HepG2 (cell line): ENCODE measurements at regions not wholly inside any gene's neighbourhood (a gene's known extent, or its start where the extent isn't known, plus 50 kb on each side); places are given as distances from the start of the nearest gene placed in this dataset.

Source experiments
- ATAC-seq: fragments of 200-7000 bp; cut with Tn5 transposase; 3 replicates; pipeline ENCODE4 v1.9.1; 2020; ENCODE audit warnings: mild to moderate bottlenecking, moderate library complexity
- BruUV-seq: library from RNA; stranded (reverse); fragments of 400-500 nt; replicated peaks from 2 replicates; lab custom pipeline; 2021; lab: Mats Ljungman, UMichigan
- CTCF ChIA-PET: fragments of 300-600 bp; formaldehyde crosslinking; extraction: SDS; loops from one replicate; lab custom pipeline; 2021; ENCODE audit warnings: low total read pairs, inconsistent platforms, low intra/inter-chr PET ratio; lab: Yijun Ruan, JAX
- POLR2A ChIA-PET: fragments of 350-600 bp; sonication (Branson Sonifier 250); formaldehyde crosslinking; loops from one replicate; lab custom pipeline; 2020; ENCODE audit warnings: antibody characterized with exemption, inconsistent platforms; lab: Yijun Ruan, JAX
- DNase-seq: peaks from one replicate; pipeline ENCODE4 v3.0.0-alpha.2; 2015; ENCODE audit warnings: low spot score
- FAIRE-seq: peaks from 3 replicates; lab custom pipeline; 2011; peaks lifted over from hg19 to GRCh38; lab: Jason Lieb, UNC
- H2AFZ ChIP-seq: one replicate; pipeline ENCODE4 v1.6.1; 2011; ENCODE audit warnings: low read length, inconsistent platforms
- H3K27ac ChIP-seq: fragments of 300-600 bp; 3 replicates; pipeline ENCODE4 v1.8.0; 2011; ENCODE audit warnings: mixed run types, mild to moderate bottlenecking, mixed read lengths, low read length, inconsistent platforms; ENCODE audit not compliant: insufficient read depth; ENCODE audit errors: extremely low read length
- H3K27me3 ChIP-seq, 2 experiments: fragments of 200-600 bp in 1 of 2; 2 replicates in 1 of 2; 3 replicates in 1 of 2; pipeline versions ENCODE4 v1.6.0 to v1.8.0; 2011; ENCODE audit warnings: low read length in 2 of 2, mild to moderate bottlenecking in 2 of 2, moderate library complexity in 2 of 2, inconsistent platforms in 1 of 2; ENCODE audit not compliant: insufficient read depth in 2 of 2, control insufficient read depth in 1 of 2
- H3K36me3 ChIP-seq, 2 experiments: fragments of 200-600 bp in 1 of 2; replicated peaks in 1 of 2; 2 replicates in 1 of 2; 3 replicates in 1 of 2; pipeline versions ENCODE4 v1.5.1 to v1.8.0; 2011; ENCODE audit warnings: low read length in 2 of 2, inconsistent platforms in 1 of 2; ENCODE audit not compliant: insufficient read depth in 2 of 2, control insufficient read depth in 1 of 2
- H3K4me1 ChIP-seq: 2 replicates; pipeline ENCODE4 v1.5.1; 2012; ENCODE audit warnings: low read length, inconsistent platforms; ENCODE audit not compliant: insufficient read depth
- H3K4me2 ChIP-seq: 2 replicates; pipeline ENCODE4 v1.6.0; 2011; ENCODE audit warnings: low read depth, low read length, inconsistent platforms
- H3K4me3 ChIP-seq, 3 experiments: fragments of 200-600 bp in 1 of 3; sonication (generic), shearing (Covaris generic) in 1 of 3; replicated peaks in 1 of 3; 2 replicates each; pipeline ENCODE4 v1.5.1; 2011 to 2016; ENCODE audit warnings: low read length in 3 of 3, inconsistent platforms in 2 of 3, low read depth in 2 of 3, mild to moderate bottlenecking in 2 of 3, control low read depth in 1 of 3, mixed read lengths in 1 of 3; ENCODE audit not compliant: insufficient read depth in 1 of 3
- H3K79me2 ChIP-seq: one replicate; pipeline ENCODE4 v1.6.1; 2011; ENCODE audit warnings: low read length, inconsistent platforms; ENCODE audit not compliant: insufficient read depth
- H3K9ac ChIP-seq: 2 replicates; pipeline ENCODE4 v1.6.0; 2011; ENCODE audit warnings: mild to moderate bottlenecking, low read depth, low read length, inconsistent platforms; ENCODE audit not compliant: insufficient read depth
- H3K9me3 ChIP-seq: 2 replicates; pipeline ENCODE4 v1.5.1; 2012; ENCODE audit warnings: mild to moderate bottlenecking, low read length
- H4K20me1 ChIP-seq: 2 replicates; pipeline ENCODE4 v1.6.0; 2011; ENCODE audit warnings: inconsistent platforms, mild to moderate bottlenecking, low read length, moderate library complexity; ENCODE audit not compliant: insufficient read depth
- FOSL2 ChIP-seq: sonication (generic); formaldehyde crosslinking; IDR thresholded peaks from 2 replicates; pipeline ENCODE4 v1.4.0; 2020; ENCODE audit warnings: missing genetic modification reagents
- KAT7 ChIP-seq: IDR thresholded peaks from 2 replicates; pipeline ENCODE4 v1.6.1; 2018; ENCODE audit warnings: borderline replicate concordance, missing compliant biosample characterization
- PHB2 ChIP-seq: fragments of 450-650 bp; IDR thresholded peaks from 2 replicates; pipeline ENCODE4 v1.6.1; 2018; ENCODE audit not compliant: partially characterized antibody
- SCMH1 ChIP-seq: sonication (generic); formaldehyde crosslinking; IDR thresholded peaks from 2 replicates; pipeline ENCODE4 v1.9.0; 2021; ENCODE audit warnings: missing genetic modification reagents, mild to moderate bottlenecking, borderline replicate concordance
- TBX3 ChIP-seq: fragments of 450-650 bp; IDR thresholded peaks from 2 replicates; pipeline ENCODE4 v1.6.1; 2017; ENCODE audit warnings: antibody characterized with exemption, mild to moderate bottlenecking, inconsistent platforms, borderline replicate concordance
- ZNF432 ChIP-seq: sonication (generic); formaldehyde crosslinking; IDR thresholded peaks from 2 replicates; pipeline ENCODE4 v1.5.0; 2020; ENCODE audit warnings: missing genetic modification reagents, mild to moderate bottlenecking, borderline replicate concordance
- ZNF556 ChIP-seq: sonication (generic); formaldehyde crosslinking; IDR thresholded peaks from 2 replicates; pipeline ENCODE4 v1.4.0; 2020; ENCODE audit warnings: mild to moderate bottlenecking, missing genetic modification reagents, borderline replicate concordance
- WGBS: methylation state at CpG from one replicate; pipeline ENCODE4 v1.1.6; 2017; ENCODE audit warnings: low lambda C conversion rate; 5-methylcytosine and 5-hydroxymethylcytosine counted together
- in situ Hi-C: cut with HindIII; loops from 2 replicates; pipeline ENCODE4 v1.10.0; 2017; ENCODE audit warnings: low pct_unique_long_range_greater_than_20kb; ENCODE audit not compliant: extremely low pct_ligation_motif_present
- intact Hi-C: fragments of 100-400 bp; cut with micrococcal nuclease; formaldehyde crosslinking; loops from one replicate; pipeline ENCODE4 v1.10.0; 2022; ENCODE audit not compliant: unreplicated experiment
- TF ChIP-seq, protein P1 (sequence below): sonication (generic); formaldehyde crosslinking; IDR thresholded peaks from 2 replicates; pipeline ENCODE4 v1.4.0; 2020; ENCODE audit warnings: mild to moderate bottlenecking, low read depth, missing genetic modification reagents
- TF ChIP-seq, protein P2 (sequence below): sonication (generic); formaldehyde crosslinking; IDR thresholded peaks from 2 replicates; pipeline ENCODE4 v1.8.0; 2022; ENCODE audit warnings: missing genetic modification reagents, mild to moderate bottlenecking, inconsistent platforms, borderline replicate concordance

DNA sequence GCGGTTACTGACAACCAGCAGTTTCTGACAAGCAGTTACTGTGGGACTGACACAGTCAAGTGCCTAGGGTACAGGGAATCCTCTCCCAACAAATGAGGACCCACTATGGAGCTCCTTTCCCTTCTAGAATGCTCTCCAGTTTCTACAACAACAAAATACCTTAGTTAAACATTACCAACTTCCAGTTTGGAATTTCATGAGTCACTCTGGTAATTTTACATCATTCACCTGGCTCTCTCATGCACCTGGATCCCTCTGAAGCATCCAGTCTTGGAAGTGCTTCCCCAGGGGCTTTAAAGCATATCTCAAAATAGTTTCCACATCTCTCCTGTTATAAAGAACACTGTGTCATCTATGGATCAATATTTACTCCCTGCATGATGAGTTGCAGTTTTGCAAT, 286.7 kb upstream of the SPTLC3 start:
- H3K79me2 ChIP-seq: no peaks in the 10 kb centered on the region
- intact Hi-C loops: no loop called here
- H3K4me3 ChIP-seq: no peak overlapping the region
- ChIA-PET CTCF (no interaction called here), POLR2A (no interaction called here)
- 58% methylated on average over 1 of the region's 1 CpG for WGBS
- H2AFZ ChIP-seq: no peak overlapping the region
- H3K27me3 ChIP-seq: no peaks in the 10 kb centered on the region
- H3K36me3 ChIP-seq: no peaks in the 10 kb centered on the region
- no peak for DNase-seq
- no peak for ATAC-seq
- H3K4me2 ChIP-seq: no peak overlapping the region
- BruUV-seq: no TSS peak
- H3K27ac ChIP-seq: no peak overlapping the region
- H3K9ac ChIP-seq: no peak overlapping the region
- H4K20me1 ChIP-seq: no peaks in the 10 kb centered on the region
- no peaks in the 10 kb centered on the region for H3K9me3 ChIP-seq
- FAIRE-seq: no peak
- in situ Hi-C loops: no loop called here
- TF ChIP-seq, protein P1, sequence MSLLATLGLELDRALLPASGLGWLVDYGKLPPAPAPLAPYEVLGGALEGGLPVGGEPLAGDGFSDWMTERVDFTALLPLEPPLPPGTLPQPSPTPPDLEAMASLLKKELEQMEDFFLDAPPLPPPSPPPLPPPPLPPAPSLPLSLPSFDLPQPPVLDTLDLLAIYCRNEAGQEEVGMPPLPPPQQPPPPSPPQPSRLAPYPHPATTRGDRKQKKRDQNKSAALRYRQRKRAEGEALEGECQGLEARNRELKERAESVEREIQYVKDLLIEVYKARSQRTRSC (CRISPR knock-in tag): no peak
- no peak for TF ChIP-seq SCMH1 (CRISPR knock-in tag)
- no peak for TF ChIP-seq TBX3
- TF ChIP-seq ZNF432: no peak
- TF ChIP-seq FOSL2: 0 out of 2 replicates have a peak, but pooled peaks have one; percentile 7
- no peaks in the 10 kb centered on the region for H3K4me1 ChIP-seq

DNA sequence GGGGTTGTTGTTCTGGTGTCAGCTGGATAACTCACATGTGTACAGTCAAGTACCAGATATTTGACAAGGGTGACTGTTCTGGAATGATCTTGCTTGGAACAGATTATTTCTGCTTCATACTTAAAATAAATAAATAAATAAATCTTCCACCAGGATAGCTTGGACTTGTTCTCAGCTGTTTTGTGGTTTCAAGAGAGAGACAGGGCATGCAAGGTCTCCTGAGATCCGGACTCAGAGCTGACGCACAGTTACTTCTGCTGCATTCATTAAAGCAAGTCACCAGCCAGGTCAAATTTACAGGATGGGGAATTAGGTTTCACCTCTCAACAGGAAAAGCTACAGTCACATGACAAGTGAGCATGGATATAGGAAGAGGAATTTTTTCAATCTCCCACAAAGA, 285.0 kb upstream of the SPTLC3 start:
- Histone ChIP-seq H3K36me3 (no peaks in the 10 kb centered on the region), H3K4me2 (no peak overlapping the region), H2AFZ (no peak overlapping the region), H3K9ac (no peak overlapping the region), H3K27me3 (no peaks in the 10 kb centered on the region), H3K9me3 (no peaks in the 10 kb centered on the region), H3K27ac (no peak overlapping the region), H4K20me1 (no peaks in the 10 kb centered on the region), H3K4me3 (no peak overlapping the region), H3K79me2 (no peaks in the 10 kb centered on the region), H3K4me1 (no peaks in the 10 kb centered on the region)
- CTCF ChIA-PET: no interaction called here
- WGBS: 30% methylated on average over 2 of the region's 2 CpGs
- POLR2A ChIA-PET: no interaction called here
- no TSS peak for BruUV-seq
- in situ Hi-C loops: no loop called here
- TF ChIP-seq, protein P2, sequence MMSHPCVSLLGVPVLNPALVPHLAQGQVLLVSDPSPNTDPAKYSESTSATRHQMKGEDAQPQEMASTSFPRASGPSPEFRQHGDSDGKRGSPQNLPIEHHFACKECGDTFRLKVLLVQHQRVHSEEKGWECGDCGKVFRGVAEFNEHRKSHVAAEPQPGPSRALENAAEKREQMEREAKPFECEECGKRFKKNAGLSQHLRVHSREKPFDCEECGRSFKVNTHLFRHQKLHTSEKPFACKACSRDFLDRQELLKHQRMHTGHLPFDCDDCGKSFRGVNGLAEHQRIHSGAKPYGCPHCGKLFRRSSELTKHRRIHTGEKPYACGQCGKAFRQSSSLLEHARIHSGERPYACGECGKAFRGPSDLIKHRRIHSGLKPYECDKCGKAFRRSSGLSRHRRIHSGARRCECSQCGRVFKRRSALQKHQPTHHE: no peak
- no peak for TF ChIP-seq PHB2
- no peak for TF ChIP-seq KAT7 (CRISPR knock-in tag)
- no peak for TF ChIP-seq ZNF556
- intact Hi-C loops: no loop called here
- FAIRE-seq: no peak
- ATAC-seq: no peak
- no peak for DNase-seq
